ENCODE measurements at regions not wholly inside any gene's neighbourhood (a gene's known extent, or its start where the extent isn't known, plus 50 kb on each side); places are given as distances from the start of the nearest gene placed in this dataset.
"Not testable (repeated sequence)": the region's sequence is repeated elsewhere in the genome, so short reads cannot be mapped to it uniquely, and the experiment has no call there.

DNA sequence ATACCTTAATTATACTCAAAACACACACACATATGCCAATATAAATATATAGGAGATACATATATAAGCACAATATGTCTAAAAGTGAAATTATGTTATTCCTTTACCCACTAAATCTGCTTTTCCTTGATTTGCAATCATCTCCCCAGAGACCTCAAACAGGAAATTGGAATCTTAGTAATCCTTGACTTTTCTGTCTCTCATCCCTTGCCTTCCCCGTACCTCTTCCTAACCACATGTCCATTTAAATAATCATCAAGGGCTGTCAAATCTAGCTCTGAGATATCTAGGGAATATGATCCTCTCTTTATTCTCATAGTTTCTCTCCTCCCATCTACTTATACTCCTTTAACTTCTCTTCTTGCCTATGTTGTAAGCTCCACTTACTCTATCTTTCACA lies 336.6 kb downstream of the HGF start:
- DNase-seq (ENCODE audit: low read depth): no peak

GRCh38 chr7:81430761-81431160 lies 339.1 kb downstream of the HGF start:
- DNase-seq (ENCODE audit: low read depth): no peak

- no peak for DNase-seq (ENCODE audit: low read depth)
Observed at GRCh38 chr7:81430150-81430549, 339.7 kb downstream of the HGF start.

DNA sequence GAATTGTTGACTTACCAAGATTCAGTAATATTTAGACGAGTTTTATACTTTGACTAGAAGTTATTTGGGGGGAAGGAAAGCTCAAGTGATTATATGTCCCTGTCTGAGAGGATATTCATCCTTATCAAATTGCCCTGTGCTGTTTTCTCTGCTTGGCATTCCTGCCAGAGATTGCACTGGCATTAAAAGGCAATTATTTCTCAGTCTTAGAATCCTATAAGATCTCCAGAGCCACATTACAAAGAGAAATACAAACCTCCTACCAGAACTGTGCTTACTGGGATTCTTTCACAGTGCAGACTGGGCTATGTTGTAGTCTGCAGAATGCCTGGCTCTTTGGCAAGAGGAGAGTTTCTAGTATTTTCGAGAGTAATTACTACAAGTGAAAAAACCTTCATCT lies 342.4 kb downstream of the HGF start:
- DNase-seq (ENCODE audit: low read depth): no peak

DNA sequence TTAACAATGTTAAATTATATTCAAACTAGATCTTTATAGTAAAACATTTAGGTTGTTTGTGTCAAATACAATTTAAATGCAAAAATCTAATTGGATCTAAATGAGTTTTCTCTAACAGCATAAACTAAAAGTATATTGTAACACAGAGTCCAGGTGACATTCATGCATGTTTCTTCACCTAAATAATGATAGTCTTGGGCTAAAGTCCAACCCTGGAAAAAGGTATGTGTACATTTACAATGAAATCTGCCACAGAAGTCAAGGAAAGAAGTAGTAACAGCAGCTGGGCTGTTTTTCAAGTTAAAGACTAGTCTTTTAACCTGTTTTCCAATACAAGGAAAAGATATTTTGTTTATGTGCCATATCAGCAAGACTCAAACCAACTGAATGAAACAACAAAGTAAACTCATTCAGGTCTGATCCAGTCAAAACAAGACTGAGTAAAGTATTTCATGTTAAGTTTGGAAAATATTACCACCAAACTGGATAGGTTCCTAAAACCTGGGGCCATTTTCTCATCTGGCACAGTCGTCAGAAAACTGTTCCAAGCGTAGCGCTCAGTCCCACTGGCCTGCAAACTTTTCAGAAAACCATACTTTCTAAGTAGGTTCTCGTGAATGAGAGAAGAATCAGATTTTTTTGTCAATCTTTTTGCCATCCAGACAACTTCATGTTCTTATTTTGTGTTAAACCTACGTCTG lies 349.2 kb downstream of the HGF start:
- DNase-seq (ENCODE audit: low read depth): no peak

DNA sequence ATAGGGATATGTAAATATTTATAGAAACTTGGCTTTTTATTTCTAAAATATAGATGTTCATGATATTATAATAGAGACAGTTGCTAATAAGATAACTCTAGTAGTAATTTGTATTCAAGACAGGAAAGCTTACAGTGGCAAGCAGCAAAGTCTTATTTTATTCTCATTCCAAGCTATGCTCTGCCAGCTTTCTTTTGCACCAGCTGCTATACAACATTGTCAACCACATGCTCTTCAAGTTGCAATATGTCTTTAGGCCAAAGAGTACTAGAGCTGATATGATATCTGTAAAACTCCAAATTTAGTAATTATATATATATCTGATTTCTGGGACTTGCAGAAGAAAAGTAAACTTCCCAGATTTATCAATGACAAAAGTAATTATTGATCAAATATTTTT lies 350.1 kb downstream of the HGF start:
- DNase-seq (ENCODE audit: low read depth): no peak

GRCh38 chr7:81416659-81417058 lies 353.2 kb downstream of the HGF start:
- DNase-seq (ENCODE audit: low read depth): no peak

DNA sequence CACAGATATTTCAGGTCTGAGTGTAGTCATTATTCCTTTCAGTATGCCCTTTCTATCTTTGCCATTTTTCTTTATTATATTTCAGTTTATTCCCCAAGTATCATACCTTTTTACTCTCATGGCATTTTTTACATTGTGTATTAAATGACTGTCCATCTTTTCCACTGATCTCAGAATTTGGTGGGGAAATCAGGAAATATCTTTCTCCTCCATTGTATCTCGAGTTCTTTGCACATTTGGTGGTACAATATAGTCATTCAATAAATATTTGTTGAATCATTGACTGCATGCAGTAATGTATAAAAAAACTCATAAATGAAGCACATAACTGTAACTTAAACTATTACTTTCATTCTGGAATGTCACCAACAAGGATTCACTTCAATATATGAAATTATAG lies 354.7 kb downstream of the HGF start:
- DNase-seq (ENCODE audit: low read depth): peak; percentile 73

- peak; percentile 8 for DNase-seq (ENCODE audit: low read depth)
Observed at GRCh38 chr7:81414411-81414810, 355.4 kb downstream of the HGF start.

GRCh38 chr7:81410471-81411117 lies 359.3 kb downstream of the HGF start:
- DNase-seq (ENCODE audit: low read depth): no peak

GRCh38 chr7:81408728-81409127 lies 361.1 kb downstream of the HGF start:
- no peak for DNase-seq (ENCODE audit: low read depth)

DNA sequence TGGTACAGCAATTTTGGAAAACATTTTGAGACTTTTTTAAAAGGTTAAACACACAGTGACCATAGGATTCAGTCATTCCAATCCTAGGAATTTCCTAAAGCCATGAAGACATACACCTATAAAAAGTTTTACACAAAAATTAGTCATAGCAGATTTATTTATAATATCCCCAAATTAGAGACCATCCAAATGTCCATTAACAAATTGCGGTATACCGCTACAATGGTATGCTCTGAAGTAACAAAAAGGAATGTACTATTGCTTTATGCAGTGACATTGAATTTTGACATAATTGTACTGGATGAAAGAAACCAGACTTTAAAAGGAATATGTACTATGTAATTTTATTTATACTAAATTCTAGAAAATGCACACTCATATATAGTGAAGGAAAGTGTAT lies 362.8 kb downstream of the HGF start:
- DNase-seq (ENCODE audit: low read depth): peak; percentile 57

GRCh38 chr7:81404669-81405068 lies 365.2 kb downstream of the HGF start:
- no peak for DNase-seq (ENCODE audit: low read depth)

GRCh38 chr7:81402227-81402626 lies 367.6 kb downstream of the HGF start:
- DNase-seq (ENCODE audit: low read depth): no peak

DNA sequence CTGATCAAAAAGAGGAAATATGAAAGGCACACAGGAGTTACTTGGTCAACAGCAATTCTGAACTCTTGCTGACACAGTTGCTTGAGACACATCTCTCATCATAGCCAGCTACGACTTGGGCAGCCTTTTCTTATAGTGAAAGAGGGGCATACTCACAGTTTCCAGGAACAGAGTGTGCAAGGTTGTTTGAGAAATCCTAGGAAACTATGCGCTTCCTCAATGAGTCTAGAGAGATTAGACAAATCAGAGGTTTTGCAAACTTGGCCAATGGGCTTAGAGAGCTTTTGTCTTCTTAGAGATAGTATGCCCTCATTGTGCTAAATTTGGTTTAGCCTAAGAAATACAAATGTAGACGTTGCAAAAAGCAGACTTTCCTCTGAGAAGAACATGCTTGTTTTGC lies 370.4 kb downstream of the HGF start:
- DNase-seq (ENCODE audit: low read depth): no peak

- DNase-seq (ENCODE audit: low read depth): no peak
Observed at GRCh38 chr7:81394029-81394428, 375.8 kb downstream of the HGF start.

DNA sequence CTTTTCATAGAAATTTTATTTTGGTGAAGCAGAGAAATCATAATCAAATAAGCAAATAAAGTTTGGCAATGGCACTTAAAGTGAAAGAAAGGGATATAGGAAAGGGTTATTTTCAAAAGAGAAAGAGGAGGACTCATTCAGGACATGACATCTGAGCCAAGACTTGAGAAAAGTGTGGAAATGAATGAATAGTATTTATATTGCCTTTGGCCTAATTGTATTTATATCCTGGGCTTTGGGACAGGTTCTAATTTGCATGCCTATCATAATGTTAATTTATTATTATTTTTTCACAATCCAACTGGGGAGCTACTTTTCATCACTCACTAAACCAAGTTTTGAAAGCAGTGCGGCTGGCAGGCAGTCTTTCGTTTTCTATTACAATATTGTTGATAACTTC lies 376.8 kb downstream of the HGF start:
- DNase-seq (ENCODE audit: low read depth): no peak

- no peak for DNase-seq (ENCODE audit: low read depth)
Observed at GRCh38 chr7:81385370-81385769, 384.5 kb downstream of the HGF start.

DNA sequence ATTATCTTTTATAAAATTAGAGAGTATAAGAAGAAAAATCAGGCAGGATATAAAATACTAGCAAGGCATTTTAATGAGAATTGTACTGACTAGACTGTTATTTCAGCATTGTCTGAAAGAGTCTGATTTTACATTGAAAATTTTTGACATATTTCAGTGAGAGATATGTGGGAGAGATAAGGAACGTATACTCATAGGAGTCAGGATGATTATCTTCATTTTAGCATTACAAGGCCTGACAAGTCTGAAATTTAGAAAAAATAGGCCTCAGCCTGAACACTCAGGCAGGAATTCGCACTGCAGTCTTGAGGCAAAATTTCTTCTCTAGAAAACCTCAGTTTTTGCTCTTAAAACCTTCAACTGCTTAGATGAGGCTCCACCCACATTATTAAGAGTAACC lies 386.0 kb downstream of the HGF start:
- no peak for DNase-seq (ENCODE audit: low read depth)

GRCh38 chr7:81374641-81375040 lies 395.2 kb downstream of the HGF start:
- not testable (repeated sequence) for DNase-seq (ENCODE audit: low read depth)

GRCh38 chr7:81370822-81371221 lies 399.0 kb downstream of the HGF start:
- DNase-seq (ENCODE audit: low read depth): no peak

DNA sequence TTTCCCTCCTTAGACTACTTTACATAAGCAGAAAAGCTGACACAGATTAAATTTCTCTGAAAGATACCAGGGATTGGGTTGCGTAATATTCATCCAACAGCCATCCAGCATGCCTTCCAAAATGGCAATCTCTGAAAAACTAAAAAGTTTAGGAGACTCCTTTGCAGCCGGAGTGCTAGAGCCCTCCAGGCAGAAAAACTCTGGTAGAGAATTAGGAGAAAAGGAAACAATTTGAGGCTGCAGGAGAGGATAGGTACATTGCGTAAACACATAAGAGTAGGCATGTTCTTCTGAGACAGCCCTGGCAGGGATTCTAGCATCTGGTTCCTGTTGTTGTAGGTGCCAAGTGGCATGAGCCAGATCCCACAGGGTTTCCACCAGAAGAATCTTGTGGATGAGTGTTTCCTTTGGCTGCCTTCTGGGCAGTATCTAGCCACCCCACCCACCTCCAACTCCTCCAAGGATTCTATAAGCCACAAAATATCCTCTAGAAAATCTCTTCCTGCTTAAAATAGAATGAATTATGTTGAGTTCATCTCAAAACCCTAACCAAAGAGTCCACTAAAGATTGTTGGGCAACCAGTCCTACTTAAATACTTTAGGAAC lies 402.4 kb downstream of the HGF start:
- no peak for DNase-seq (ENCODE audit: low read depth)

DNA sequence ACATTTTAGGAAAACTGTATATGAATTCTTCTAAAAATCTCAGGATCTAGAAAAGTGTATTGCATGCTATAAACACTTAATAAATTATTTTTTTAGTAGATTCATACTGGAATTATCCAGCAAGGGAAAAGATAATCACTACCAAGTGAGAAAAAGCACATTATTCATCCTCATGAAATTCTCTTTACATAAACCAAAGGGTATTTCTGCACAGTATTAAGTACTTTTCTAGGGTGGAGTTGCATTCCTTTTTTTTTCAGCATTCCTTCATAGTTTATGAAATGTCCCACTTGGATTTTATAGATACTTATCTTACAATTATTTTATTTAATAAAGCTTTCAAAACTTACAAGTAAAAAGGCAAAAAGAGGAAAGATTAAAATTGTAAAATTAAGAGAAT lies 403.3 kb downstream of the HGF start:
- no peak for DNase-seq (ENCODE audit: low read depth)

All from ELR (cell line).